HCT116 (cell line): ENCODE measurements at regions not wholly inside any gene's neighbourhood (a gene's known extent, or its start where the extent isn't known, plus 50 kb on each side); places are given as distances from the start of the nearest gene placed in this dataset.

Experiments used
- ATAC-seq: fragments of 200-7000 bp; cut with Tn5 transposase; 2 replicates; pipeline ENCODE4 v1.9.1; 2020; ENCODE audit warnings: mild to moderate bottlenecking, moderate library complexity
- BruUV-seq: library from RNA; stranded (reverse); fragments of 400-500 nt; replicated peaks from 2 replicates; lab custom pipeline; 2021; lab: Mats Ljungman, UMichigan
- CTCF ChIA-PET: fragments of 300-600 bp; sonication (Branson Sonifier 250); formaldehyde crosslinking; loops from one replicate; lab custom pipeline; 2021; ENCODE audit warnings: antibody characterized with exemption; lab: Charles Lee
- POLR2A ChIA-PET: fragments of 300-600, 350-600 bp; sonication (Branson Sonifier 250); formaldehyde crosslinking; loops from one replicate; lab custom pipeline; 2021; ENCODE audit warnings: antibody characterized with exemption; lab: Charles Lee
- RAD21 ChIA-PET, 2 experiments: fragments of 300-600 bp; sonication (Branson Sonifier 250); formaldehyde crosslinking; loops; one replicate each; lab custom pipeline; 2023; ENCODE audit warnings: low total read pairs in 2 of 2; ENCODE audit not compliant: uncharacterized antibody in 2 of 2, unreplicated experiment in 2 of 2, low non-redundant PET in 1 of 2; lab: Charles Lee
- DNase-seq: peaks from one replicate; pipeline ENCODE4 v3.0.0-alpha.2; 2010; ENCODE audit warnings: low read depth, low spot score
- H2AFZ ChIP-seq: fragments of 200-600 bp; shearing (Covaris generic), sonication (generic); 2 replicates; pipeline ENCODE4 v1.6.1; 2017; ENCODE audit warnings: low read depth, mixed run types, mixed read lengths, antibody characterized with exemption, low read length; ENCODE audit not compliant: poor library complexity, severe bottlenecking
- H3K27ac ChIP-seq: 2 replicates; pipeline ENCODE4 v1.5.1; 2012; ENCODE audit warnings: low read depth, low read length
- H3K27me3 ChIP-seq: fragments of 200-600 bp; sonication (generic); 2 replicates; pipeline ENCODE4 v1.6.1; 2016; ENCODE audit warnings: mixed run types, low read length, mixed read lengths; ENCODE audit not compliant: insufficient read depth
- H3K36me3 ChIP-seq, 2 experiments: fragments of 200-500 bp in 1 of 2; fragments of 200-600 bp in 1 of 2; sonication (Bioruptor generic) in 1 of 2; sonication (generic) in 1 of 2; 2 replicates each; pipeline versions ENCODE4 v1.5.1 to v1.6.1; 2014 to 2016; ENCODE audit warnings: low read length in 2 of 2, inconsistent platforms in 1 of 2, mixed read lengths in 1 of 2, mixed run types in 1 of 2; ENCODE audit not compliant: insufficient read depth in 2 of 2, control insufficient read depth in 1 of 2
- H3K4me1 ChIP-seq, 2 experiments: fragments of 200-600 bp in 1 of 2; sonication (generic) in 1 of 2; 2 replicates each; pipeline versions ENCODE4 v1.5.1 to v1.6.1; 2012 to 2017; ENCODE audit warnings: low read length in 2 of 2, inconsistent platforms in 1 of 2, mild to moderate bottlenecking in 1 of 2, mixed read lengths in 1 of 2, mixed run types in 1 of 2, moderate library complexity in 1 of 2; ENCODE audit not compliant: insufficient read depth in 2 of 2, control insufficient read depth in 1 of 2
- H3K4me2 ChIP-seq: fragments of 200-600 bp; sonication (generic); 2 replicates; pipeline ENCODE4 v1.6.1; 2017; ENCODE audit warnings: mixed run types, low read length, mixed read lengths
- H3K4me3 ChIP-seq, 2 experiments: fragments of 200-600 bp in 1 of 2; sonication (generic) in 1 of 2; replicated peaks in 1 of 2; 2 replicates each; pipeline ENCODE4 v1.5.1; 2011 to 2016; ENCODE audit warnings: low read length in 2 of 2, control low read depth in 1 of 2, low read depth in 1 of 2, mild to moderate bottlenecking in 1 of 2, mixed read lengths in 1 of 2, mixed run types in 1 of 2
- H3K79me2 ChIP-seq: fragments of 200-600 bp; sonication (generic); 2 replicates; pipeline ENCODE4 v1.6.1; 2017; ENCODE audit warnings: mild to moderate bottlenecking, mixed run types, low read length, moderate library complexity, mixed read lengths; ENCODE audit not compliant: insufficient read depth
- H3K9ac ChIP-seq: fragments of 200-600 bp; sonication (generic); 2 replicates; pipeline ENCODE4 v1.6.1; 2016; ENCODE audit warnings: low read length, mixed read lengths
- H3K9me2 ChIP-seq: fragments of 200-600 bp; sonication (generic), shearing (Covaris generic); 2 replicates; pipeline ENCODE4 v1.6.1; 2017; ENCODE audit warnings: mixed run types, mild to moderate bottlenecking, moderate library complexity; ENCODE audit not compliant: insufficient read depth
- H3K9me3 ChIP-seq, 2 experiments: fragments of 200-500 bp in 1 of 2; fragments of 200-600 bp in 1 of 2; sonication (Bioruptor generic) in 1 of 2; sonication (generic) in 1 of 2; 2 replicates each; pipeline ENCODE4 v1.6.1; 2014 to 2017; ENCODE audit warnings: low read length in 2 of 2, mixed read lengths in 2 of 2, inconsistent platforms in 1 of 2, low read depth in 1 of 2, mild to moderate bottlenecking in 1 of 2, mixed run types in 1 of 2, moderate library complexity in 1 of 2; ENCODE audit not compliant: control insufficient read depth in 1 of 2, insufficient read depth in 1 of 2
- H4K20me1 ChIP-seq: fragments of 200-600 bp; sonication (generic), shearing (Covaris generic); 2 replicates; pipeline ENCODE4 v1.6.1; 2017; ENCODE audit warnings: mixed run types, mild to moderate bottlenecking, moderate library complexity; ENCODE audit not compliant: insufficient read depth
- ATF3 ChIP-seq: IDR thresholded peaks from 2 replicates; pipeline ENCODE4 v1.6.1; 2012
- ELF1 ChIP-seq: IDR thresholded peaks from 2 replicates; pipeline ENCODE4 v1.6.1; 2012; ENCODE audit warnings: low read depth, borderline replicate concordance
- EZH2phosphoT487 ChIP-seq: fragments of 200-600 bp; IDR thresholded peaks from 2 replicates; pipeline ENCODE4 v1.6.1; 2018; ENCODE audit warnings: antibody characterized with exemption, borderline replicate concordance
- MAX ChIP-seq: IDR thresholded peaks from 2 replicates; pipeline ENCODE4 v1.6.1; 2012
- POLR2A ChIP-seq: IDR thresholded peaks from 2 replicates; pipeline ENCODE4 v1.7.0; 2011; ENCODE audit warnings: borderline replicate concordance; ENCODE audit not compliant: insufficient read depth, insufficient read length; ENCODE audit errors: extremely low read depth
- REST ChIP-seq: IDR thresholded peaks from 2 replicates; pipeline ENCODE4 v1.6.1; 2012; ENCODE audit warnings: low read depth
- YY1 ChIP-seq: IDR thresholded peaks from 2 replicates; pipeline ENCODE4 v1.6.1; 2011; ENCODE audit warnings: low read length, low read depth, moderate library complexity, mild to moderate bottlenecking; ENCODE audit not compliant: insufficient replicate concordance; ENCODE audit errors: extremely low read depth
- intact Hi-C: fragments of 100-400 bp; cut with micrococcal nuclease; formaldehyde crosslinking; loops from 2 replicates; pipeline ENCODE4 v1.10.0; 2022

- DNase-seq = no peak
- Histone ChIP-seq H3K4me2 (no peak overlapping the region), H3K27me3 (no peaks in the 10 kb centered on the region), H3K9me3 (no peaks in the 10 kb centered on the region), H3K79me2 (no peaks in the 10 kb centered on the region), H3K27ac (no peak overlapping the region), H4K20me1 (no peaks in the 10 kb centered on the region), H3K36me3 (no peaks in the 10 kb centered on the region), H3K9me2 (no peaks in the 10 kb centered on the region), H3K4me1 (peaks cover 0 to 16% of the 10 kb centered on the region in 2 experiments; a peak in 3 of 4 replicates), H3K9ac (no peak overlapping the region)
- BruUV-seq = no TSS peak
- POLR2A ChIA-PET = no interaction called here
- RAD21 ChIA-PET = no interaction called here
- intact Hi-C loops = no loop called here
- CTCF ChIA-PET = no interaction called here
- no peak for TF ChIP-seq REST
- no peak for TF ChIP-seq EZH2phosphoT487
- no peak for TF ChIP-seq YY1
- TF ChIP-seq MAX = no peak
- no peak for TF ChIP-seq POLR2A
- TF ChIP-seq ATF3 = no peak
- TF ChIP-seq ELF1 = no peak
- TF ChIP-seq, all 23 proteins: peak for 0
- no peak overlapping the region for H3K4me3 ChIP-seq
- no peak overlapping the region for H2AFZ ChIP-seq
- ATAC-seq = no peak
Measured at GRCh38 chr5:171612749-171613148, 172.9 kb upstream of the SMIM23 start.
